ENCODE measurements at regions not wholly inside any gene's neighbourhood (a gene's known extent, or its start where the extent isn't known, plus 50 kb on each side); places are given as distances from the start of the nearest gene placed in this dataset.

DNA sequence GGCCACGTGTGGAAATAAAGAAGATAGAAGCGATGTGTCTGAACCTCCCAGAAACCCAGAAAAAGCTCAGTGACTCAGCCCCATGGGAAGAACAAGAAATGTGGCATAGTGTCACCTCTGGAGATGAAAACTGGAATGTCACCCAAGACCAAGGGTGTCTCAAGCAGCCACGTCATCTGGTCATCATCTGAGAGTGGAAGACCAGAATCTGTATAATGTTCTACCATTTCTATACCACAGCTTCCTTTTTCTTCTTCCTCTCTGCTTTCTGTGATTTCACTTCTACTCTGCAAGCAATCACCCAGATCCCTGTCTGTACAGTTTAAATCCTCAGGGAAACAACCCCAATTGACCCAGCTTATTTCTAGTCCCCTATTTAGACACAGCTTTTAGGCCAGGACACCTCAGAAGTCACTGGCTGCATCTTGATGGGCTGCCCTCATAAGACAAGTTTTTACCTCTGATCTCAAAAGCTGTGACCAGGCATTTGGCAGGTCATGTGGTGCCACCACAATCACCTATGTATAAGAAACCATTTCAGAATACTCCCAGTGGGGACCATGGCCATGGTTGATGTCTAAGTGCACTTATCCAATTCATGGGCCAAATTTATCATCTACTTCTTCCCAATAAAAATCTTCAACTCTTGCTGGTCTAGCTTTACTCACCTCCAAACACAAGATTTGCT, 278.5 kb upstream of the UMPS start (continued):
- TF ChIP-seq, protein P1, sequence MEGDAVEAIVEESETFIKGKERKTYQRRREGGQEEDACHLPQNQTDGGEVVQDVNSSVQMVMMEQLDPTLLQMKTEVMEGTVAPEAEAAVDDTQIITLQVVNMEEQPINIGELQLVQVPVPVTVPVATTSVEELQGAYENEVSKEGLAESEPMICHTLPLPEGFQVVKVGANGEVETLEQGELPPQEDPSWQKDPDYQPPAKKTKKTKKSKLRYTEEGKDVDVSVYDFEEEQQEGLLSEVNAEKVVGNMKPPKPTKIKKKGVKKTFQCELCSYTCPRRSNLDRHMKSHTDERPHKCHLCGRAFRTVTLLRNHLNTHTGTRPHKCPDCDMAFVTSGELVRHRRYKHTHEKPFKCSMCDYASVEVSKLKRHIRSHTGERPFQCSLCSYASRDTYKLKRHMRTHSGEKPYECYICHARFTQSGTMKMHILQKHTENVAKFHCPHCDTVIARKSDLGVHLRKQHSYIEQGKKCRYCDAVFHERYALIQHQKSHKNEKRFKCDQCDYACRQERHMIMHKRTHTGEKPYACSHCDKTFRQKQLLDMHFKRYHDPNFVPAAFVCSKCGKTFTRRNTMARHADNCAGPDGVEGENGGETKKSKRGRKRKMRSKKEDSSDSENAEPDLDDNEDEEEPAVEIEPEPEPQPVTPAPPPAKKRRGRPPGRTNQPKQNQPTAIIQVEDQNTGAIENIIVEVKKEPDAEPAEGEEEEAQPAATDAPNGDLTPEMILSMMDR (IDR thresholded peaks at IDR 0.05; ENCODE audit: low read depth, low read length, missing input control), result no peak
- no peak for TF ChIP-seq RXRA (IDR thresholded peaks at IDR 0.05)

DNA sequence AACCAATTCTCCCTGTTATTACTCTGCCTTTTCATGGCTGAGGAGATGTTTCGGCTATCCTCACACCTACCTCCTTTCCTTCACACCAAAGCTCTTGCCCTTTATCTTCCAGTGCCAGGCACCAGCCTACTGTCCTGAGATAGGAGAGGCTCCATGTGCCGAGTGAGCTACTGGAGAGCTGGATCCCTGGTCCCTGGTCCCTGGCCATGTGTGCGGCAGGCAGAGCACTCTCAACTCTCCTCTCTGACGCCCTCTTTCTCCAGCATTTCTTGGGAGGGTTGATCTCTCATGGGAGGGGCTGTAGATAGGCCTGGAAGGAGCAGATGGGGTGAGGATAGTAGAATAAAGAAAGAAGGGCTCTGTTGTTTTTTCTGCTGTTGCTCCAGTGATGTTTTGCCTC, 277.1 kb upstream of the UMPS start:
- WGBS, result 80% methylated on average over 4 of the region's 4 CpGs
- Histone ChIP-seq H3K4me3 (ENCODE audit: low read depth in 1 of 3, low read length in 3 of 3) (no peak overlapping the region), H3K9me3 (ENCODE audit: control insufficient read depth in 4 of 4, low read length in 3 of 4) (no peaks in the 10 kb centered on the region), H3K27me3 (ENCODE audit: control insufficient read depth in 4 of 4, insufficient read depth in 4 of 4, low read length in 3 of 4) (no peaks in the 10 kb centered on the region), H3K9ac (ENCODE audit: low read depth in 1 of 2, low read length in 2 of 2) (no peak overlapping the region), H3K27ac (ENCODE audit: low read depth in 1 of 2, low read length in 2 of 2) (no peak overlapping the region), H3K4me1 (ENCODE audit: control insufficient read depth in 4 of 4, insufficient read depth in 4 of 4, low read length in 3 of 4) (no peaks in the 10 kb centered on the region), H3K36me3 (ENCODE audit: control insufficient read depth in 4 of 4, insufficient read depth in 3 of 4, low read depth in 1 of 4, low read length in 3 of 4) (no peaks in the 10 kb centered on the region)
- TF ChIP-seq FOXA2 (IDR thresholded peaks at IDR 0.05) (no peak), EGR1 (IDR thresholded peaks at IDR 0.05; ENCODE audit: low read depth in 2 of 2) (no peak), FOXA1 (IDR thresholded peaks at IDR 0.05) (no peak), NR2F2 (IDR thresholded peaks at IDR 0.05) (no peak), GABPA (IDR thresholded peaks at IDR 0.05 in 1 of 2, conservative IDR thresholded peaks at IDR 0.05 in 1 of 2) (no peak)
- TF ChIP-seq, protein P2, sequence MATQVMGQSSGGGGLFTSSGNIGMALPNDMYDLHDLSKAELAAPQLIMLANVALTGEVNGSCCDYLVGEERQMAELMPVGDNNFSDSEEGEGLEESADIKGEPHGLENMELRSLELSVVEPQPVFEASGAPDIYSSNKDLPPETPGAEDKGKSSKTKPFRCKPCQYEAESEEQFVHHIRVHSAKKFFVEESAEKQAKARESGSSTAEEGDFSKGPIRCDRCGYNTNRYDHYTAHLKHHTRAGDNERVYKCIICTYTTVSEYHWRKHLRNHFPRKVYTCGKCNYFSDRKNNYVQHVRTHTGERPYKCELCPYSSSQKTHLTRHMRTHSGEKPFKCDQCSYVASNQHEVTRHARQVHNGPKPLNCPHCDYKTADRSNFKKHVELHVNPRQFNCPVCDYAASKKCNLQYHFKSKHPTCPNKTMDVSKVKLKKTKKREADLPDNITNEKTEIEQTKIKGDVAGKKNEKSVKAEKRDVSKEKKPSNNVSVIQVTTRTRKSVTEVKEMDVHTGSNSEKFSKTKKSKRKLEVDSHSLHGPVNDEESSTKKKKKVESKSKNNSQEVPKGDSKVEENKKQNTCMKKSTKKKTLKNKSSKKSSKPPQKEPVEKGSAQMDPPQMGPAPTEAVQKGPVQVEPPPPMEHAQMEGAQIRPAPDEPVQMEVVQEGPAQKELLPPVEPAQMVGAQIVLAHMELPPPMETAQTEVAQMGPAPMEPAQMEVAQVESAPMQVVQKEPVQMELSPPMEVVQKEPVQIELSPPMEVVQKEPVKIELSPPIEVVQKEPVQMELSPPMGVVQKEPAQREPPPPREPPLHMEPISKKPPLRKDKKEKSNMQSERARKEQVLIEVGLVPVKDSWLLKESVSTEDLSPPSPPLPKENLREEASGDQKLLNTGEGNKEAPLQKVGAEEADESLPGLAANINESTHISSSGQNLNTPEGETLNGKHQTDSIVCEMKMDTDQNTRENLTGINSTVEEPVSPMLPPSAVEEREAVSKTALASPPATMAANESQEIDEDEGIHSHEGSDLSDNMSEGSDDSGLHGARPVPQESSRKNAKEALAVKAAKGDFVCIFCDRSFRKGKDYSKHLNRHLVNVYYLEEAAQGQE (IDR thresholded peaks at IDR 0.05), result no peak
- peak; percentile 56 for DNase-seq (ENCODE audit: low spot score)

DNA sequence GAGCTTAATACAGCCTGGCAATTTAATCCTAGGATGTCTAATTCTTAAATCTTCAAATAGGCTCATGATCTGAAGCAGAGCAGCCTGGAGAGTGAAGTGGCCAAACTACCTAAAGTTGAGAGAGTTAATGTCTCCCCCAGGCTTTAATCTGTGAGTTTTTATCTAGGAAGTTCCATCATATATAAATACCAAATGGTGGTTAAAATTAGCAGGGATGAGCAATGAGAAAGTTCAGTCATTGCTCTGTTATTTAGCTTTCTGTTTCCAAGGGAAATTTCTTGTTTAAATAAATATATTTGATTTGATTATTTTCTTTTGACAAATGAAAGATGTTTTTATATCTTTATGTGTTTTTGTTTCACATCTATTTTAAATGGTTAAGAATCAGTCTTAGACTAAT, 274.4 kb upstream of the UMPS start:
- TF ChIP-seq EGR1 (IDR thresholded peaks at IDR 0.05; ENCODE audit: low read depth in 2 of 2) (no peak), FOXA2 (IDR thresholded peaks at IDR 0.05) (no peak), FOXA1 (IDR thresholded peaks at IDR 0.05) (no peak), HNF4G (IDR thresholded peaks at IDR 0.05) (no peak), TAF1 (conservative IDR thresholded peaks at IDR 0.05) (no peak), GABPA (IDR thresholded peaks at IDR 0.05 in 1 of 2, conservative IDR thresholded peaks at IDR 0.05 in 1 of 2) (no peak), YY1 (IDR thresholded peaks at IDR 0.05) (no peak), SP1 (IDR thresholded peaks at IDR 0.05) (no peak), JUND (IDR thresholded peaks at IDR 0.05) (no peak), RXRA (IDR thresholded peaks at IDR 0.05) (no peak), HNF4A (conservative IDR thresholded peaks at IDR 0.05) (no peak)
- TF ChIP-seq, protein P1 (IDR thresholded peaks at IDR 0.05; ENCODE audit: low read depth, low read length, missing input control), result no peak
- TF ChIP-seq, protein P3, sequence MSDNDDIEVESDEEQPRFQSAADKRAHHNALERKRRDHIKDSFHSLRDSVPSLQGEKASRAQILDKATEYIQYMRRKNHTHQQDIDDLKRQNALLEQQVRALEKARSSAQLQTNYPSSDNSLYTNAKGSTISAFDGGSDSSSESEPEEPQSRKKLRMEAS (IDR thresholded peaks at IDR 0.05), result no peak

More for the DNA sequence above, 274.4 kb upstream of the UMPS start:
- H3K9ac ChIP-seq (ENCODE audit: low read depth in 1 of 2, low read length in 2 of 2), result no peak overlapping the region
- H3K27me3 ChIP-seq (ENCODE audit: control insufficient read depth in 4 of 4, insufficient read depth in 4 of 4, low read length in 3 of 4), result no peaks in the 10 kb centered on the region
- DNase-seq (ENCODE audit: low spot score), result no peak
- H3K9me3 ChIP-seq (ENCODE audit: control insufficient read depth in 4 of 4, low read length in 3 of 4), result no peaks in the 10 kb centered on the region
- no peak overlapping the region for H3K27ac ChIP-seq (ENCODE audit: low read depth in 1 of 2, low read length in 2 of 2)
- no peak overlapping the region for H3K4me3 ChIP-seq (ENCODE audit: low read depth in 1 of 3, low read length in 3 of 3)
- H3K4me1 ChIP-seq (ENCODE audit: control insufficient read depth in 4 of 4, insufficient read depth in 4 of 4, low read length in 3 of 4), result no peaks in the 10 kb centered on the region
- no peaks in the 10 kb centered on the region for H3K36me3 ChIP-seq (ENCODE audit: control insufficient read depth in 4 of 4, insufficient read depth in 3 of 4, low read depth in 1 of 4, low read length in 3 of 4)

All from liver (tissue), 8 donors.